ENCODE measurements at regions not wholly inside any gene's neighbourhood (a gene's known extent, or its start where the extent isn't known, plus 50 kb on each side); places are given as distances from the start of the nearest gene placed in this dataset.

GRCh38 chr10:113438652-113439051 lies 114.2 kb upstream of the HABP2 start (continued):
- TF ChIP-seq ATF3 (IDR thresholded peaks at IDR 0.05) = no peak
- no peak for TF ChIP-seq FOSL1 (IDR thresholded peaks at IDR 0.05; ENCODE audit: low read depth)
- TF ChIP-seq SRF (IDR thresholded peaks at IDR 0.05; ENCODE audit: low read depth) = no peak

GRCh38 chr10:113441220-113441619 lies 111.6 kb upstream of the HABP2 start:
- RAD21 ChIA-PET (ENCODE audit: low non-redundant PET in 1 of 2, low total read pairs in 2 of 2, uncharacterized antibody in 2 of 2, unreplicated experiment in 2 of 2) = no interaction called here
- Histone ChIP-seq H3K36me3 (ENCODE audit: control insufficient read depth in 1 of 2, insufficient read depth in 2 of 2, low read length in 2 of 2) (no peaks in the 10 kb centered on the region), H3K4me2 (ENCODE audit: low read length) (no peak overlapping the region), H3K4me1 (ENCODE audit: control insufficient read depth in 1 of 2, insufficient read depth in 2 of 2, low read length in 2 of 2) (no peaks in the 10 kb centered on the region), H3K9ac (ENCODE audit: low read length) (no peak overlapping the region), H3K9me3 (ENCODE audit: control insufficient read depth in 1 of 2, insufficient read depth in 1 of 2, low read depth in 1 of 2, low read length in 2 of 2) (no peaks in the 10 kb centered on the region), H3K9me2 (ENCODE audit: insufficient read depth) (no peaks in the 10 kb centered on the region), H3K27me3 (ENCODE audit: insufficient read depth, low read length) (peaks cover 26% of the 10 kb centered on the region; the same call in 1 of the 2 replicates), H2AFZ (ENCODE audit: low read depth, low read length, poor library complexity, severe bottlenecking) (no peak overlapping the region), H3K79me2 (ENCODE audit: insufficient read depth, low read length) (no peaks in the 10 kb centered on the region), H3K4me3 (replicated peaks in 1 of 2; ENCODE audit: low read depth in 1 of 2, low read length in 2 of 2) (no peak overlapping the region), H3K27ac (ENCODE audit: low read depth, low read length) (no peak overlapping the region), H4K20me1 (ENCODE audit: insufficient read depth) (no peaks in the 10 kb centered on the region)
- TF ChIP-seq CTCF (IDR thresholded peaks at IDR 0.05 in 2 of 3, conservative IDR thresholded peaks at IDR 0.05 in 1 of 3; ENCODE audit: borderline replicate concordance in 1 of 3, insufficient read depth in 1 of 3, low read depth in 2 of 3, low read length in 2 of 3) (peak; percentile 19 to 39 (median 29); a peak in 3 of 6 replicates), RAD21 (IDR thresholded peaks at IDR 0.05; ENCODE audit: low read depth) (peak; percentile 58), EZH2phosphoT487 (IDR thresholded peaks at IDR 0.05; ENCODE audit: borderline replicate concordance) (no peak)
- POLR2A ChIA-PET = no interaction called here
- DNase-seq (ENCODE audit: low read depth, low spot score) (no peak), ATAC-seq (peak; percentile 59)
- BruUV-seq (replicated peaks) = no TSS peak
- intact Hi-C loops (cut with micrococcal nuclease) = no loop called here
- CTCF ChIA-PET = interaction anchor here (1.5 kb wide), 1 partner anchor 56 kb away, joined by 3 read pairs; no protein-coding TSS in a partner anchor
